HCEC 1CT (cell line): ENCODE measurements at regions not wholly inside any gene's neighbourhood (a gene's known extent, or its start where the extent isn't known, plus 50 kb on each side); places are given as distances from the start of the nearest gene placed in this dataset.
"Not testable (repeated sequence)": the region's sequence is repeated elsewhere in the genome, so short reads cannot be mapped to it uniquely, and the experiment has no call there.

Experiments
- DNase-seq: peaks from one replicate; pipeline ENCODE4 v3.0.0-alpha.2; 2017

DNA sequence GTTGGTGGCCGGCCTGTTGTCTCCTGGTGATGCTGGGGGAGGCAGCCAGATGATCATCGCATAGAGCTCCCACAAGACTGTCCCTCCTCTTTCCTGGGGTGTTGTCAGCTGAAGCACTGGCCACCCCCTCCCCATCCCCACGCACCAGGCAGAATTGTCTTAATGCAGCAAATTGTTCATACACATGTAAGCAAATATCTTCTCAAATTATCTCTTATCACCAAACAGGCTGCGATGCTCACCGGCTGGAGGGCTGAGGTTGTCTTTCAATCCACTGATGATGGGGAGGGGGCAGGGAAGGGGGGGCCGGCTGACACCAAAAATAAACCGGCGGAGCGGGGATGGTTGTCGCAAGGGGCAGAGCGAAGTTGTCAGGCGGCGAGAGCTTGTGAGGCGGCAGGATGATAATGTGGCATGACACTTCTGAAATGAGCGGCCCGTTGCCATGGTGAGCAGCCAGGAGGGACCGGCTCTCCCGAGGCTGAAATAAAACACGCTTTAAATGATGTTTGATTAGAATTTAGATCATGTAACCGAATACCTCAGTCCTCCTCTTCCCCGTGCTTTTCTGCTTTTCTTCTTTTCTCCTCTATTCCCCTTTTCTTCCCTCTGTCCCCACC is 59.8 kb downstream of the MRM1 start:
- DNase-seq: no peak

DNA sequence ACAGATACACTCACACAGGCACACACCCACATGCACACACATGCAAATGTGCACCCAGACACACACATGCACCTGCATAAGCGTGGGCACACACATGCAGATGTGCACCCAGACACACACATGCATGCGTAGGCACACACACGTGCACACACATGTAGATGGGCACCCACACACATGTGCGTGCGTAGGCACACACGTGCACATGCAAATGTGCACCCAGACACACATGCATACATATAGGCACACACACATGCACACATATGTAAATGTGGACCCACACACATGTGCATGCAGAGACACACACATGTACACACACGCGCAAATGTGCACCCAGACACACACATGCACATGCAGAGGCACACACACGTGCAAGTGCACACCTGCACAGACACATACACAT is 60.3 kb downstream of the MRM1 start:
- DNase-seq: no peak

DNA sequence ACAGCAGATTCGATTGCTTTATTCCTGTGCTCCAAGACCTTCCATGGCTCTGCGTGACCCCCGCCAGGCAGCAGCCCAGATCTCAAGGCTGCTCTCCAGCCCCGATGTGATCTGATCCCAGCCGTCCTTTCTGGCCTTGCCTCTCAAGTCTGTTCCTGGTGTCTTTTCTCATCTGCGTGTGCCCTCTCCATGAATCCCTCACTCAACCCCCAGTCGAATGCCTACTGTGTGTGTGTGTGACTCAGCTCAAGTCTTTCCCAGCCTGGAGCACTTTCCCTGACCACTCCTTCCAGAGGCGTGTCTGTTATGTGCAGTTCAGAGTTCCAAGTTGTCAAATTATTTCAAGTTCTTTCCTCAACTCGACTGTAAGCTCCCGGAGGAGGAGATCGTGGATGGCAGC is 64.0 kb downstream of the MRM1 start:
- peak; percentile 6 for DNase-seq

DNA sequence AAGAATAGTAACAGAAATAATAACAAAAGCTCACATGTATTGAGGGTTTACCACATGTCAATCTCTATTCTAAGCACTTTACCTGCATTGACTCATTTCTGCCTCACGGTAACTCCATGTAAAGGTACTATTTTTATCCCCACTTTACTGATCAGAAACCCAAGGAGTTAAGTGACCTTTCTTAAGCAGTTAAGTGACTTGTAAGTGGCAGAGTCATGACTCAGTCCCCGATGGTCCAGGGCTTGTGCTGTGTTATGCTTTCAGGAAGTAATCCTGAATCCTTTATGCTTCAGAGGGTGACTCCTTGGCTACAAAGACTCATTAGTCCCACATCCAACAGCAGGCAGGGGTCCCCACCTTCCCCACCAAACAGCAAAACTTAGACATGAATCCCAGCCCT is 66.5 kb downstream of the MRM1 start:
- no peak for DNase-seq

DNA sequence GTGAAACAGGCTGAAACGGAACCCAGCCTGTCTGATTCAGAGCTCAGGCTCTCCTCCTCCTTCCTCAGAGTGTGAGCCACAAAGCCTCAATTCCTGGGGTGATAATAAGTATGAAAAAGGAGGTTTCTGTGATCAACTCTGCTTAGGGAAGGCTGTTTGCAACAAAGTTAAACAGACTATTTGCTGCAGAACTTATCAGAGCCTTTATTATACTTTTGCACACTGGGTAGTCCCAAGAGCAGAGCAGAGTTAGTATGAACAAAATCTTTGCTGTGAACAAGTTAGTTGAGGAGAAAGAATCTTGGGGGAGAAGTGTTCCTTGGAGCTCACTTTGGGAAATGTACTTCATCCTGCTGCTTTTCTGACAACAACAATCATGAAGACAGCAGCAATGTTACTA is 67.4 kb downstream of the MRM1 start:
- no peak for DNase-seq

DNA sequence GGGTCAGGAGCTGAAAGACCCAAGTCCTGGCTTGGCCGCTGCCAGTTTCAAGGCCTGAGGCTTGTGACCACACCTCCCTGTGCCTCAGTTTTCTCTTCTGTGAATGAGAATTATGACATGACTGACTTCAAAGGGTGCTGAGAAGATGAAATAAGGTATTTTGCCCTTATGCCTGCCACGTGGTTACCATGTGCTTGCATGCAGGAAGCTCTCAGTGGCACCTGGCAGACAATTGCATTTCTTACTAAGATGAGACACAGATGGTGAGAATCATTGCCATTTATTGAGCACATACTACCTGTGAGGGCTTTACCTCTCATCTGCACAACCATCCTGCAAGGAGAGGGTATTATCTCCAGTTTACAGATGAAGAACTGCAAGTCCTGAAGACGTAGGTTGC is 69.8 kb downstream of the MRM1 start:
- no peak for DNase-seq

DNA sequence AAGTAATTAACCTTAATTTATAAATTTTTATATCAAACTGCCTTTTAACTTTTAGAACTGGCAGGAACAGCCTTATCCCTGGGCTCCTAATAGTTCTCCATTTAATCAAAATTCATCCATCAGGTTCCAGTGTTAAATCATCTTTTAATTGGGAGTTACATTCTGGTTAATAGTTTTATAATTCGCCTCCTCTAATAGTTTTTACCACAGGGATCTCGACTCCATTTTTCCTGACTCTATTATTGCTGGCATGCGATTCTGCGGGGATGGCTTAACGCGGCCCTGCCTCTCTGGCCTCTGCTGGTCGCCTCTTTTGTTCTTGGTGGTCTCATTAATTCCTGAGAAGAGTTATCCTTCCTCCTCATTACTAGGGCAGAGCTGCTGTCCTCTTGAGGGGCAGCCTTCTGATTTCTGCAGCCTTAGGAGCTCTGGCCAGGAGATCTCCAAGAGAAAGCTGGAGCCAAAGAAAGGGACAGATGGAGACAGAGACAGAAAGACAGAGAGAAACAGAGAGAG is 71.1 kb downstream of the MRM1 start:
- no peak for DNase-seq

DNA sequence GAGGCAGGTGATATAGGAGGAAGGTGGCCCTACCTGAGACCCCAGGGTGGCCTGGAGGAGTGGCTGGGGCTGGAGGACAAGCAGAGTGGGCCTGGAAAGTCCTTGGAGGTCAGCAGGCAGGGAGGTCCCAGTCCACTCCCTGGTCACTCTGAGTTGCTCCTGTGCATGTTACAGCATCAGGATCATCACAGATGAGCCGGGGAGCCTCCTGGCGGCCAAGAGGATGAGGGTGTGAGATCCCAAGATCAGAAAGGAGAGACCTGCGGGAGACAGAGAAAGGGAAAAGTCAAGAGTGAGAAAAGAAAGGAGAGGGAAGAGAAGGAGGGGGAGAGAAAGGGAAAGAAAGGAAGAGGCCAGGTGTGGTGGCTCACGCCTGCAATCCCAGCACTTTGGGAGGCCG is 71.7 kb downstream of the MRM1 start:
- no peak for DNase-seq

DNA sequence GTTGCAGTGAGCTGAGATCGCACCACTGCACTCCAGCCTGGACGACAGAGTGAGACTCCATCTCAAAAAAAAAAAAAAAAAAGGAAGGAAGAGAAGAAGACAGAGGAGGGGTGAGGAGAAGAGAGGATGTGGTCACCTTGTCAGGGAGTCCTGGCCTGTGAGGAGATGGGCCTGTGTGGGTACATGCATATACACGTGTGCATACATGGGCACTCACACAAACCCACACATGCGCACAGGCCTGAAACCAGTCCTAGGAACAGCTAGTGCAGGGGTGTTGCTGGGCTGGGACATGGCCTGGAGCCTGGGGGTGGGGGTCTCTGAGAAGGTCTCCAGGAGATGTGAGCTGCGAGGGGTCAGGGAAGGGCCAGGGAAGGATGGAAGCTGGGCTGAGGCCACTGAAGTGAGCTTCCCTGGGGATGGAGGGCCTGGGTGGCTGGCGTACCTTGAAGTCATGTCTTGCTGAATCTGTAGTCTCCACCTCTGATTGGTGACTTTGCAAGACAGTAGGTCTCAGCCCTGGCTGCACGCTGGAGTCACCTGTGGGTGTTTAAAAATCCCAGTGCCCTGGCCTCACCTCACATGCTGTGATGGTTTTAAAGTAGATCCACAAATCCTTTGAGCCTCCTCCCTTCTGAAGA is 72.4 kb downstream of the MRM1 start:
- DNase-seq: no peak

DNA sequence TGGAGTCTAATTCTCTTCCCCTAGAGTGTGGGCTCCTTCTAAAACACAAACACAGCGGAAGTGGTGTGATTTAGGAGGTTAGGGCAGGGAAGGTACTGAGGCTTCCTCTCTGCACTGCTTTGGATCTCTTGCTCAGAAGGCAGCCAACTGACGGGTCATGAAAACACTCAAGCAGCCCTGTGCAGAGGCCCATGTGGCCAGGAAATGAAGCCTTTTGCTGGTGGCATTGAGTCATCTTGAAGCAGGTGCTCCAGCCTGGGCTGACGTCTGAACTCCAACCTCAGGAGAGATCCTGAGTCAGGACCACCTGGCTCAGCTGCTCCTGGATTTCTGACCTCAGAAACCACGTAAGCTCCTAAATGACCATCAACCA is 72.9 kb downstream of the MRM1 start:
- DNase-seq: peak; percentile 1

DNA sequence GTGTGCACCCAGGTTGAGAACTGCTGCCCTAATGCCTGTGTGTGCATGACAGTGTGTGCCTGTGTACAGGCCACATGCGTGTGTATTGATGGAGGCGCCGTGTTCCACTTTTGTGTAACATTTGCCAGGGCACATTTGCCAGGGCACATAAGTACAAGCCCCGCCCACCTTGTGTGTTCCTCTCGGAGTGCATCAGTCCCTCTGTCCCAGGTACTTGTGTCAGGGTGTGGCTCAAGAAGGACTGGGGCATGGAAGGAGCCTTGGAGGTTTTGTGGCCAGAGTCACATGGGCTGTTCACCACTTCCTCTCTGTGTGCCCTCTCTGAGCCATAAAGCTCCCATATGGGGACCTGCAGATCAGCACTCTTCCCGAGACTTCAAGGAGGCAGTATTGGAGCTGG is 73.9 kb downstream of the MRM1 start:
- no peak for DNase-seq

DNA sequence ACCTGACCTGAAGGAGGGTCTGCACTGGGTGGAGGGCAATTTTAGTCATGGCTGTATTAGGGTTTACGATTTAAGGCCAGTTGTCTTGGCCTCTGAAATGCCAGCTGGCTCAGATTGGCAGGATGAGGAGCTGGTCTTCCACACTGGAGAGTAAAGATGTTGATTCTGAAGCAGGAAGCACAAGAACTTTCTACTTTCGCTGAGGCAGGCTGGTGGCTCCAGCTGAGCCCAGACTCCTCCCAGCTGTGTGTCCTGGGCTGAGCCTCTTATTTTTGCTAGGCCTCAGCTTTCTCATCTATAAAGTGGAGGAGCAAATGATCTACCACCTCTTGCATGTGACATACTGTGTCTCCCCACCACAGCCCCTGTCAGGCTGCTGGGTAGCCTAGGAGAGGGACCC is 74.4 kb downstream of the MRM1 start:
- no peak for DNase-seq

DNA sequence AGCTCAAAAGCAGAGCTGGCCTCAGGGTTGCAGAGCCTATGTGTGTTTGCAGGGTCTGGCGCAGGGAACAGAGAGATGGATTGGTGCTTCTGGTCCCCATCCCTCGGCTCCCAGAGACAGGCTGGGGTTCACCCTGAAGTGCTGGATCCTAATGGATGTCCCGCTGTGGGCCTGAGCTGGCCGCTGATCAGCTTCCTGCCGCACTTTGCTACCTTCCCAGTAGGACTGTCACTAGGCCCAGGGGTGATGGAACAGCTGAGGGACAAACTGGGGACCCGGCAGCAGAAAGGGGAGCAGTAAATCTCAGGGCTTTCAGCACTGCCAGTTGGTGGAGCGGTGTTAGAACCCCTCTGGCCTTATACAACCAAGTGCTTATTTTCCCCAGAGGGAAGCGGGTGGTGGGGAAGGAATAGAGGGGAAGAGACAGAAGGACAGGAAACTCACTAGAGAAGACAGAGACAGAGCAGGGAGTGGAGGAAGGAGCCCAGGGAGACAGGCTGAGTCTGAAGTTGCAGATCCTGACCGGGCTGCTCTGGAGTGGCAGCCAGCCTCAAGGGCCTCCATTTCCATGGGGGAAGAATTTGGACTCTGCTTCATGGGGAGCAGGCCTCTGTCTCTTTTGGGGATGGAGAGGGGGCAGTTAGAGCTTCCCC is 78.6 kb downstream of the MRM1 start:
- no peak for DNase-seq

DNA sequence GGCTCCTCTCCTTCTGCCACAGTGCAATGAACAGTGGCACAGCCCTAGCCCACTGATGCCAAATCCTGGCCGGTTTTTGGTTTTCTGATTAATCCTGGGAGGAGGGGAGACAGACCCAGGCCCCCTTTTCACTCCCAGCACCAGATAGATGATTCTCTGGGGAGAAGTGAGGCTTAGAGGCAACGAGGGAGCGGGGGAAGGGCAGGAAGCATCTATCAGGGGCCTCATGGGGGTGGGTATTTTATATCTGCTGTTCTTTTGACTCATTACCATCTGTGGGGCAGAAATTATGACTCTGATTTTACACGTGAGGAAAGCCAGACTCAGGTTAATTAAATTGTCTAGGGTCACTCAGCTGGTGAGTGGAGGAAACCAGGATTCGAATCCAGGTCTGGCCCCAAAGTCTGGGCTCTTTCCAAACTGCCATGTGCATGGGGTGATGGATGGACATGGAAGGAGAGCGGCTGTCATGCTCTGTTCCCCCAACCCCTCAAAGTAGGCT is 79.4 kb downstream of the MRM1 start:
- no peak for DNase-seq

DNA sequence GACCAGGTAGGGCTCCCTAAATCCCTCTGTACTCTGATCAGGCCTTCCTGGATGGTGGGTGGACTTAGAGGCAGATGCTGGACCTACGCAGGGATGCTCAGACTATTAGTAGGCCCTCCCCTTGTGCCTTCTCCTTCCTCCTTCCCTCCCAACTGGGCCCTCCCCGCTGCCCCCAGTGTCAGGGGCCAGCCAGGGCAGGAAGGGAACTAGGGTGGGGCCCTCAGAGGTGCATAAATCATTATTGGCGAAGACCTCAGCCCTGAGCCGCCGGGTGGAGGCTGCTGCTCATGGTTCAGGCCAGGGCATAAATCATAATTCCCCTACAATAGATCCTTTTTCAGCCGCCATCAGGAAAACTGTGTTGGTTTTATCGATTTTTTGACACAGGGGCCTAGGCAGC is 81.4 kb downstream of the MRM1 start:
- DNase-seq: no peak

DNA sequence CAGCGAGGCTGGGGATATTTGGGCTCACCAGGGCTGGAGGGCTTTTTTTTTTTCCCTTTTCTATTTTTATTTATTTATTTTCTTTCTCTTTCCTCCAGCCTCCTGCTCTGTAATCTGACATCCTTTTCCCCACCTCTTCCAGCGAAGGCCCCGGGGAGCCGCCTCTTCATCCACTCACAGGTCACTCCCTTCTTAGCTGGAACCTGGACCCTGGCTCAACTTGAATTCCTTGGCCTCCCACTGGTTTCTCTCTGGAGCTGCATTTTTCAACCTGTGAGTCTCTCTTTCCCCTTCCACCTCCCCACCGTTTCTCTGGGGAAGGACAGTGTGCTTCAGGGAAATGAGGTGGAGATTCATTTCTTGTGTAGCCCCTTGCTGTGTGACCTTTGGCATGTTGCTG is 82.0 kb downstream of the MRM1 start:
- DNase-seq: no peak

DNA sequence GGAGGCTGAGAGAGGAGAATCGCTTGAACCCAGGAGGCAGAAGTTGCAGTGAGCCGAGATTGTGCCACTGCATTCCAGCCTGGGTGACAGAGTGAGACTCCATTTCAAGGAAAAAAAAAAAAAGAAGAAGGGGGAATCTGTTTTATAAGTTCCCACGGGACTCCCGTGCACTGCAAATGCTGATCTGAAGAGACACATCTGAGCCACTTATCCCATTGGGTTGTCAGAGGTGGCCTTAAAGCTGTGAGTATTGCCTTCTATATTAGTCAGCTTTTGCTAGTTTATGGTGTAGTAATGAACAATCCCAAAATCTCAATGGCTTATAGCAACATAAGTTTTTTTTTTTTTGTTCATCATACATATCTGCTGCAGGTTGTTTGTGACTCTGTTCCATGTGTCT is 82.8 kb downstream of the MRM1 start:
- no peak for DNase-seq

DNA sequence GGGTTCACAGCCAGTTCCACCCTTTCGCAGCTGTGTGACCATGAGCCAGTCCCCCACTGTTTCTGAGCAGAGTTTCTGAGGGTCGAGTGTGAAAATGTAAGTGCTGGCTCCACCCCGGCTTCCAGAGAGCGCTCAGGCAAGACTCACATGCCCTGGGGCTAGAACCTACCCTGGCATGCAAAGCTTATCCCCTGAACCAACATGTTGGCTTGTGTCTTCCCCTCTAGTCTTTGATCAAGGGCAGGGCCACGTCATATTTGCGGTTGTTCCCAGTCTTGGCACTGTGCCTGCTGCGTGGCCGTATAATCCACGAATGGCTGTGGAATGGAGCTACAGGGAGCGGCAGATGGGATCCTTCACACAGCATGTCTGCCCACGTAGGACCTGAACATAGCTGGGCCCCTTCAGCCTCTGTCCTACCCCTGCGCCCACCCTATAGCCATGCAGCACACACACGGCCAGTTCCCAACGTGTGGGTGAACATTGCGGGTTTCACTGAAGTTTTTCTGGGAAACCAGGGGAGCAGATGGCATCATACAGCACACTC is 84.8 kb downstream of the MRM1 start:
- DNase-seq: no peak

DNA sequence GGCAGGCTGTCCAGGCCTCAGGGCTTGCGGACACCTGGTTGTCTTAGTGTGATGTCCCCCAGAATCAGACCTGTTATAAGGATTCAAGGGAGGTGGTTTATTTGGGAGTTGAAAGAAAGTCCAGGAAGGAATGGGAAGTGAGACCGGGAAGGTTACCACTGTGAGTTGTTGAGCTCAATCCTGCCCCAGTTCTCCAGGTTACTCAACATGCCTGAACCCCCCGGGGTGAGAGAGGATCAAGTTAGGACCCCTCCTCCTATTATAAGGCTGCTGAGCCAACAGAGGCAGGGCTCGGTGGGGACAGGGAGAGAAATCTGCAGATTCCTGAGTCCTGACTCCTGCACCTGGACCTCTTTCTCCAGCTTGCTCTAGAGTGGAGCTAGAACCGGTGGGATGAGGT is 86.4 kb downstream of the MRM1 start:
- no peak for DNase-seq

DNA sequence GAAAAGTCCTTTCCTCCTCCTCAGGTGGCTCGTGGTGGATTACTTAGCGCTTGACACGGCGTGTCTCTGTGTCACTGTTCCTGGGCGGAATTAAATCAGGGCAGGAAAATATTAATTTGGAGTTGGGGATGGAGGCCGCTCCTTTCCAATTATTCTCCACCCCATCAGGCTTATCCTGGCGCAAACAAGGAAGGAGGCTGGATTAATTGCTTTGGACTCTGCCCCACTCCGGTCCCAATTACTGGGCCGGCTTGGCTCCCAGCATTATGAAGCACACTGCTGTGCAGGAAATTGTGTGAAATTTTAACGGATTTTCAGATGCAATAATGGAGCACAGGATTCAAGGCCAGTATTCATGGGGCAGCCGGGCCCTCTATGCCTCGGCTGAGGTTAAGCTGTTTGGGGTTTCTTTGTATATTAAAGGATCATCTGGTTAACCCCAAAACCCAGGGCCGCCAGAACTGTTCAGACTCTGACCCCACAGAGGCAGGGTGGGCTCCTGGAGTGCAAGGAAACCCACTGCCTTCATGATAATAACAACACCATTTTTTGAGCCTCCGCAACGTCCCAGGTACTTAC is 87.8 kb downstream of the MRM1 start:
- DNase-seq: no peak

DNA sequence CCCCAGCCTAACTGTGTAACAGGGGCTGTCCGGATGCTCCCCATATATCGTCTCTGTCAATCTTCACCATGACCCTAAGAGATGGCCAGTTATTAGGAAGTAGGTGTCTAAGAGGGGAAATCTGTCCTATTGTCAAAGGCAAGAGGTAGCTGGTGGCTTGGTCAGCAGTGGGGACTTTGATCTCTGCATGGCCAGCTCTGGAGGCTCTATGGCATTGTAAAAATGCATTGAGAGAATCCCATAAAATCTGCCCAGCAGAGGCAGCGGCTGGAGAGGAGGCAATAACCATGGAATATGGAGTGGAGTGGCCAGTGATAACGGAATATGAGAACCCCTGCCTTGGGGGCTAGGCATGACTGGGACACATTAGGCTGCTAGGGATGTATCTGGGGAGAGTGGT is 88.8 kb downstream of the MRM1 start:
- DNase-seq: no peak

DNA sequence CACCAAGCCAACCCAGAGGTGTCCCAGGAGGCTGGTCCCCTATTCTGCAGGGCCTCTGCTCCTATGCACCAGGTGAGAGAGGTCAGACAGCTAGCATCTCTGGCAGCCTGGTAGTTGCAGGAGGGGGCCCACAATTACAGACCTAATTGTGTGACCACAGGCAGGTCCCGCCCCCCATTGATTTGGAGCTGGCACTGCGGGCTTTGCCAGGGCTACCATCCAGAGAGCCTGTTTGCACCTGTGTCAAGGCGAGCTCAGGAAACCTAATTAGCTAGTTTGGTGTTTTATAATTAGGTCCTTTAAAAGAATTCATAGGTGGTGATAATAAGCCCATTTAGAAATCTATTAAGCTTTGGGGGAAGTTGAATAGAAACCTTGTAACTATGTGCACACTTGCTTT is 90.2 kb downstream of the MRM1 start:
- DNase-seq: no peak

DNA sequence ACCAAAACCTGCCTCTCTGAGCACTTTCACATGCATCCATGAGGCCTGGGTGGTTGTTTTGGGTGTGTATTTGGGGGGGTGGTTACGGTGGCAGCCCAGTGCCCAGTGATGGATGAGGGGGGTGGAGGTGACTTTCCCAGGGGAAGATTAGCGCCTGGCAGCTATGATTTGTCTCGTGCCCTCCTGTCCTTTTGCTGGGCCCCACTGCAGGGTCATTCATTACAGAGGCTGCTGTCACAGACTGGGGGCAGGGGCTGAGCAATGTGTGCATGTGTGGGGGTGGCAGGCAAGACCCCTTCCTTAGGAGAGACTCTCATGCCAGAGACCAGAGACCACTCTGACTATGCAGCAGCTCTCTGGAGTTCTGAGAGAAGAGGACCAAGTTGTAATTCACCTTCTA is 93.7 kb downstream of the MRM1 start:
- no peak for DNase-seq

DNA sequence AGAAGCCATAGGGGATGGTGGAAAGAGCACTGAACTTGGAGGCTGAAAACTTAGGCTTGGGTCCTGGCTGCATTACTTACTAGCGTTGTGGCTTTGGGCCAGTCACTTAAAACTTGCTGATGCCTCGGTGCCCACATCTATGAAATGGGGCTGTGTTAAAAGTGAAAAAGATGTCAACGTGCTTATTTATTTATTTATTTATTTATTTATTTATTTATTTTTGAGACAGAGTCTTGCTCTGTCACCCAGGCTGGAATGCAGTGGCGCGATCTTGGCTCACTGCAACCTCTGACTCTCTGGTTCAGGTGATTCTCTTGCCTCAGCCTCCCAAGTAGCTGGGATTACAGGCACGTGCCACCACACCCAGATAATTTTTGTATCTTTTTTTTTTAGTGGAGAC is 94.3 kb downstream of the MRM1 start:
- DNase-seq: not testable (repeated sequence)
